Body of pancreas (tissue), 4 donors: ENCODE measurements at regions not wholly inside any gene's neighbourhood (a gene's known extent, or its start where the extent isn't known, plus 50 kb on each side); places are given as distances from the start of the nearest gene placed in this dataset.

ENCODE experiments used
- CTCF ChIP-seq, 7 experiments: fragments of 450-650 bp in 4 of 7; fragments of 200-600 bp in 3 of 7; sonication (generic) in 3 of 7; IDR thresholded peaks; one replicate each; pipeline ENCODE4 v1.5.1; 2016 to 2019; ENCODE audit warnings: antibody characterized with exemption in 7 of 7
- POLR2A ChIP-seq, 3 donors: fragments of 450-650 bp; IDR thresholded peaks; one replicate each; pipeline ENCODE4 v1.6.1; 2016; ENCODE audit warnings: antibody characterized with exemption in 3 of 3, mild to moderate bottlenecking in 2 of 3

- TF ChIP-seq CTCF (IDR thresholded peaks at IDR 0.05) (peak in 2 of 7 experiments; percentile 18 to 20), POLR2A (IDR thresholded peaks at IDR 0.05) (no peak)
Measured at GRCh38 chr12:30323008-30323407, 372.7 kb downstream of the IPO8 start.
